NCI-H187 treated with DMSO at 0.1 percent for 48 hours (cell line): ENCODE measurements at regions not wholly inside any gene's neighbourhood (a gene's known extent, or its start where the extent isn't known, plus 50 kb on each side); places are given as distances from the start of the nearest gene placed in this dataset.
"Not testable (repeated sequence)": the region's sequence is repeated elsewhere in the genome, so short reads cannot be mapped to it uniquely, and the experiment has no call there.

Source experiments
- DNase-seq: peaks from one replicate; lab custom pipeline; 2025; lab: John Stamatoyannopoulos, UW

DNA sequence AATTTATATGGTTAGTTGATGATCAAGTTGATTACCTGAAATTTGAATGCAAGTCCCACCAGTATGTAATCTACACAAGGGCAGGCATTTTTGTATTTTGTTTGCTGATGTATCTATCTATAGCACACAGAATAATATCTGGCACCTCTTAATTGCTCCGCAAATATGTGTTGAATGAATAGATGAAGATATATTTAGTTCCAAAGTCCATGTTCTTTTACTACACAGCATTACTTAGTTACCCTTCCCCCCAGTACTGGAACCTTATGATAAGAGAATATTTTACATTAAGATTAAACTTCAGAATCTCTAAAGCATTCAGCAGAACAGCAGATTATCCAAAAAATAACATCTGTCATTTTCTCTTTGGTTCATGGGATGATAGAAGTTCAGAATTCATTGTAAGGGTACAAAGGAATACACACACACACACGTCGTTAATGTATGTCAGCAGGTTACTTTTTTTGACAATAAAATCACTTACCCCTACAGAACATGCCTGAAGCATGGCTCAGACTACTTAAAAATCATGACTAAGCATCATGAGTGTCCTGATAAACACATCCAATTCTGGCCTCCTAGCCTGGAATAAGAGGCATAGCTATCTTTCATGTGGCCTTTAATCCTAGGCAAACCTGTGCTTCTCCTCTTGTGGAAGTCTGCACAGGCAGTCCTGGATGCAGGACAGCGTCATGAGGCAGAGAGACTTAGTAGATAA lies 148.9 kb upstream of the TBC1D5 start:
- no peak for DNase-seq

DNA sequence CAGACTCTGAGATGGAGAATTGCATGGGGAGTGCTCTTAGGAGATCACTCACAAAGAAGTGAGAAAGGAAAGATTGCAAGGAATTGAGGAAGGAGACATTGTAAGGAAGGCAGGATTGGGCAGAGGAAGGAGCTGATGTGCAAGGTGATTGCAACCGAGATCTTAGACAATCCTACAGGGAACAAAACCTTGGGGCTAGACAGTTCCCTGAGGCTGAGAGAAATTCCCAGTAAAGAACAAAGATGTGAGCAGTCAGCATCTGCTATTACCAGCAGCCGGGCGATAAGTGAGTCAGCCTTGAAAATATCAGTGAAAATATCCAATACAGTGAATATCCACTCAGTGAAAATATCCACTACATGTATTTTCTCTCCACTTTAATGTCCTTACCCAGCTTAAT lies 143.6 kb upstream of the TBC1D5 start:
- DNase-seq, result no peak

DNA sequence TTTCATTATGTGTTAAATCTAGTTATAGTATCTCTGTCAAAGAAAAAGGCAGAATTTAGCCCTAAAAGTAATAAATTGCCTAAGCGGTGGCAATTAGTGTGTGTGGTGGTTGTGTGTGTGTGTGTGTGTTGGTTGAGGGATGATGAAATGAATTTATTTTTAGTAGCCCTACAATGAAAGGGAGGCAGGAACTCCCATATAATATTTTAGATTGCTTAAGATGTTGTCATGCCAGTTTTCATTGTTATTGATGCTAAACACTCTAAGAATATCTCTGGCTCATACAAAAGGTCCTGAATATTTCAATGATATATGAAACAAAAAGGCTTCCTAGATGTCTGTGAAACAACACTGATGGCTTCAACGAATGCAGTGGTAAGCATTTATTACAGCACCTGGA lies 140.6 kb upstream of the TBC1D5 start:
- DNase-seq, result no peak

DNA sequence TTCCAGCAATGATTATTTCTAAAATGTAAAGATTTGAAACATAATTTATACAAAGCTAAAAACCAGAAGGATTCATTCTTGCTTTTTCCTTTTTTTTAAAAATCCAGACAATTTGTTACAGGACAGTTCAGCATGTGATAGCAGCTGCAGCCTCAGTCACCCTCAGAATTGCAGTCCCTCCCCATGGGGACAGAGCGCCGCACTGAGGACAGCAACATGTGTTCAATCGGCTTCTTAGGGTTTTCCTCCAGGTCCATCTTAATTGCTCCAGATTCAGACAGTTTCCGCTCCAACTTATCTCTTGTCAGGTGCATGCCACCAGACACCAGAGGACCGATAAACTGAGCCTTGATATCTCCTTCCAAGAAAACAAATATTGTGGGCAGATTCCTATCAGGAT lies 134.9 kb upstream of the TBC1D5 start:
- no peak for DNase-seq

DNA sequence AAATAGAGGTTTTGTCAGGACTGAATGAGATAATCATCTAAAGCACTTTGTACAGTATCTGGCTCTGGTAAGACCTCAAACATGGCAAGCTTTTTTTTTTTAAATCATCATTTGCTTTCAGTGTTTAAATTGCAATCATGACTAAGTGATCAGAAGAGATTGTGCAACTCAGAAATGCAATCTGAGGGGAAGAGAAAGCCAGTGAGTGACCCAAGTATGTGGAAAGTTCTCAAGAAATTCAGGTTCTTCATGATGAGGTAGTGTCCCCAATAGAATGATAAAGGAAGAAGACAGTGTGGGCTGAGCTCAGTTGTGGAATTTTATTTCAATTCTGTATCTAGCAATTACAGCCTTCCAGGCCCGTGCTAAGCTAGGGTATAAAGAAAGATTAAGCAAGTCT lies 132.2 kb upstream of the TBC1D5 start:
- DNase-seq, result no peak

DNA sequence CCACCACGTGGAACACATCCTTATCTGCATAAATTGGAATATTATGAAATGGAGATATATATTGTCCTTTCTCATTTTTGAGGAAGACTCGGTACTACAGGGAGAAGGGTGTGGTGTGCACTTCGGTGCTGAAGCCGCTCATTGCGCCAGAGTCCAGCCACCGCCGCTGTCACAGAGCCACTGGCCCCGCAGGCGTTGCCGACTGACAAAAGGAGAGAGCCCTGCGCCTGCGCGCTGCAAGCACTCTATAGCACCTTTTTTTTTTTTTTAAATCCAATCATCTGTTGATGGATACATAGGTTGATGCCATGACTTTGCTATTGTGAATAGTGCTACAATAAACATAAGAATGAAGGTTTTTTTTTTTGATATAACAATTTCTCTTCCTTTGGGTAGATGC lies 130.0 kb upstream of the TBC1D5 start:
- DNase-seq, result no peak

DNA sequence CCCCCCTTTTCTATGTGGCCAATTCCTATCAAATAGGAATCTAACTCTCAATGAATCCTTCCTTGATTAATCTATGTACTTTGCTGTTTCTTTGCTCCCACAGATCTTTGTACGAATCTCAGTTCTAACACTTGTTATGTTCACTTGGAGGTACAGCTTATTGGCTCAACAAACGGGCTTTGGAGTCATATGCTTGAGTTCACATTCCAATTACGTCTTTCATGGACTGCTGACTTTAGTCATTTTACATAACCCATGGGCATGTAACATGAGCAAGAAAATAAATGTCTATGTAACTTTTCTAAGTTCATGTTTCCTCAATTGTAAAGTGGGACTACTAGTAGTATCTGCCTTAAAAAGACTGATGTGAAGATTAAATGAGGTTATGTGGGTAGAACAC lies 123.2 kb upstream of the TBC1D5 start:
- DNase-seq, result no peak

DNA sequence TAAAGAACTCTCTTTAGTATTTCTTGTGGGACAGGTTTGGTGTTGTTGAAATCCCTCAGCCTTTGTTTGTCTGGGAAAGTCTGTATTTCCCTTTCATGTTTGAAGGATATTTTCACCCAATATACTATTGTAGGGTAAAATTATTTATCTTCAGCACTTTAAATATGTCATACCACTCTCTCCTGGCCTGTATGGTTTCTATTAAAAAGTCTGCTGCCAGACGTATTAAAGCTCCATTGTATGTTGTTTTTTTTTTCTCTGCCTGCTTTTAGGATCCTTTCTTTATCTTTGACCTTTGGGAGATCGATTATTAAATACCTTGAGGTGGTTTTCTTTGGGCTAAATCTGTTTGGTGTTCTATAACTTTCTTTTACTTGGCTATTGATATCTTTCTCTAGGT lies 119.0 kb upstream of the TBC1D5 start:
- DNase-seq, result no peak

DNA sequence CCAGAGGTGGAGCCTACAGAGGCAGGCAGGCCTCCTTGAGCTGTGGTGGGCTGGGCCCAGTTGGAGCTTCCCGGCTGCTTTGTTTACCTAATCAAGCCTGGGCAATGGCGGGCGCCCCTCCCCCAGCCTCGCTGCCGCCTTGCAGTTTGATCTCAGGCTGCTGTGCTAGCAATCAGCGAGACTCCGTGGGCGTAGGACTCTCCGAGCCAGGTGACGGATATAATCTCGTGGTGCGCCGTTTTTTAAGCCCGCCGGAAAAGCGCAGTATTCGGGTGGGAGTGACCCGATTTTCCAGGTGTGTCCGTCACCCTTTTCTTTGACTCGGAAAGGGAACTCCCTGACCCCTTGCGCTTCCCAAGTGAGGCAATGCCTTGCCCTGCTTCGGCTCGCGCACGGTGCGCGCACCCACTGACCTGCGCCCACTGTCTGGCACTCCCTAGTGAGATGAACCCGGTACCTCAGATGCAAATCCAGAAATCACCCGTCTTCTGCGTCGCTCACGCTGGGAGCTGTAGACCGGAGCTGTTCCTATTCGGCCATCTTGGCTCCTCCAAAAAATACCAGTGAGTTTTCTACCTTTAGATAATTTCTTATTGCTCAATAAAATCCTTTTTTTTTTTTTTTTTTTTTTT lies 118.5 kb upstream of the TBC1D5 start:
- not testable (repeated sequence) for DNase-seq

DNA sequence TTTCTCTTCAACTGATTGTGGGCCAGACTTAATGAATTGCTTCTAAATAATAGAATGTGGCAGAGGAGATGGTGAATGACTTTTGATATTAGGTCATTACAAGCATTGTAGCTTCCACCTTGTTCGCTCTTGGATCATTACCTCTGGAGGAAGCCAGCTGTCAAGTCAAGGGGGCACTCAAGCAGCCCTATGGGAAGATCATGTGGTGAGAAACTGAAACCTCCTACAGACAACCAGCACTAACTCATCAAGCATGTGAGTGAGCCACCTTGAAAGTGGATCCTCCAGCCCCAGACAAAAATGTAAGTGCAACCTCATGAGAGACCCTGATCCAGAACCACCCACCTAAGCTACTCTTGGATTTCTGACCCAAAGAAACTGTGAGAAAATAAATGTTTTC lies 109.8 kb upstream of the TBC1D5 start:
- peak; percentile 23 for DNase-seq

DNA sequence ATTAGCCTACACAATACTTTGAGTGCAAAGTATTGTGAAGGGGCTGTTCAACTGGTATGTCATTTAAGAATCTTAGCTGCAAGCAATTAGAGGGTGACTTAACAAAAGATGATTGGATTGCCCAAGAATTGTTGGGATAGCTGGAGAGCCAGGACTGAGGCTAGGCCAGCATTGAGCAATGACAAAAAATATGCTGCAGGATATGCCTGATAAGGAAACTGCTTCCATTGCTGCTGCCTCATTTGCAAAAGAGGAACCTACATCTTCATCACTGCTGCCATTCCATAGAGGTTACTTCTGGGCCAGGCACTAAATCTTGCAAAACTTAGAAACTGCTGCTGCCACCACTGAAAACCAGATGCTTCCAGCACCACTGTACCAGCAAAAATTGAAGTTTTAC lies 108.0 kb upstream of the TBC1D5 start:
- DNase-seq, result no peak

DNA sequence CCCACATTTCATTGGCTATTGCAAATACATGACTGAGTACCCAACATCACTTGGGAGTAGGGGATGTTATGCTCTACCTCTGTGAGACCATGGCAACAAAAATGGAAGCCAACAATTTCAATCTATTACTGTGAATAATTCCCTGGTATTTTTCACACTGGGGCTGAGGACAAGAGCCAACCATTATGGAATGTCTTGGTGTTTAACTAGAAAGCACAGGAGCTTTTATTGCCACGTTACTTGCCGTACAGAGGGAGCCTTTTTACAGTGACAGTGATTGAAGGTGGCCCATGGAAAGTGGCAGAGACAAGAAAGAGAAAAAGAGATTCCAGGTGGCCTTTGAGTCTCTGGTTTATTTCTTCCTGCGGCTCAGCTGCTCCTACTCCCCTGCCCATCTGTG lies 105.7 kb upstream of the TBC1D5 start:
- no peak for DNase-seq

DNA sequence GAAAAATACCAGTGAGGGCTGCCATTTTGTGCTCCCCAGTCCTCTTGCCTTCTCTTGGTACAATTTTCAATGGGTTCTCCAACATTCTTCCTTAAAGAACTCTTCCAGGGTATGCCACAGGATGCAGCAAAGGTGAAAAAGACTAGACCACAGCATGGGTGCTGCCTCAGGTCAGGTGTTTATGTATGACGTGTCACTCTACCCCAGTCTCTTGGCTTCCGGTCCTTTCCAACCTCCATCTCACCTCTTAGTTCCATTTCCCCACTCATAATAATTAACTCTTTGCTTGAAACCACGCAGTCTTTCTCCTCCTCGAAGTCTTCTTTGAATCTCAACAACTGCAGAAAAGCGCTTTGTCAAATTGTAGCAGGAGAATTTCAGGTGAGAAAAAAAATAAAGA lies 104.7 kb upstream of the TBC1D5 start:
- no peak for DNase-seq

DNA sequence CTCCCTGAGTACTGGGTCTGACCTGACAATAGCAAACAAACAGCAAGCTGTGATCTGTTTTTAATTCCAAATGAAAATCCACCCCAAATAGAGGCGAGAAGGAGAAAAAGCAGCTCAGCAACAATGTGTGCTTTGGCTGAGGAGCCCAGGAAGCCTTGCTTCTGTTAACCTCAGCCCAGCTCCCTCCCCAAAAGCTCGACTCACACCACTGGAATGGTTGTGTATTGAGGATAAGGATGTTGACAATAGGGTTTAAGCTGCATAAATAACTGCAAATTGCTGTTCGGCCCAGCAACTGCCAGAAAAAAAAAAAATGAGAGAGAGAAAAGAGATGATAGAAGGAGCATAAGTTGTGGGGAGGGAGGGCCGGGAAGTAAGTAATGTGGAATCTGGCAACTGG lies 104.0 kb upstream of the TBC1D5 start:
- no peak for DNase-seq

DNA sequence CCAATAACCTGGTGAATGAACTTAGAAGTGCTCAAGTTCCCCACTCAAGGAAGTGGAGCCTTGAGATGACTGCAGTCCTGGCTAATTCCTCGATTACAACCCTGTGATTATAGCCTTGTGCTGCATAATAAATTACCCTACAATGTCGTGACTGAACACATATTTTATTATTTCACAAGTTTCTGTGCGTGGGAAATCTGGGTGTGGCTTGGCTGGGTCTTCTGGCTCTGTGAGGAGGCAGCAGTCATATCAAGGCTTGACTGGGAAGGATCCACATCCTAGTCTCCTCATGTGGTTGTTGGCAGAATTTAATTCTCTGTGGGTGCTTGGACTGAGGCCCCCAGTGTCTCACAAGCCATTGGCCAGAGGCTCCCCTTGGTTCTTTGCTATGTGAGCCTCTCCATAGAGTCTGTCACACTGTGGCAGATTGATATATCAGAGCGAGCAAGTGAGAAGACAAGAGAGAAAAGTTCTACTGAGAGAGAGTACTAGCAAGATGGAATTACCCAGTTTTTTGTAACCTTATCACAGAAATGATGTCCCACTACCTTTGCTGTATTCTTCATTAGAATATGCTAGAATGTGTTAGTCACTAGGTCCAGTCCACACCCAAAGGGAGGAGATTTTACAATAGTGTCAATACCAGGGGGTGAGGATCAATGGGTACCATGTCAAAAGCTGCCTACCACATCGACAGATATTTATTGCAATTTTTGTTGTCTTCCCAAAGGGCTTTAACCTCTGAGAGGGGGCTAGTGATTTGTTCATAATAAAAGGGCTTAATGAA lies 102.8 kb upstream of the TBC1D5 start:
- no peak for DNase-seq

DNA sequence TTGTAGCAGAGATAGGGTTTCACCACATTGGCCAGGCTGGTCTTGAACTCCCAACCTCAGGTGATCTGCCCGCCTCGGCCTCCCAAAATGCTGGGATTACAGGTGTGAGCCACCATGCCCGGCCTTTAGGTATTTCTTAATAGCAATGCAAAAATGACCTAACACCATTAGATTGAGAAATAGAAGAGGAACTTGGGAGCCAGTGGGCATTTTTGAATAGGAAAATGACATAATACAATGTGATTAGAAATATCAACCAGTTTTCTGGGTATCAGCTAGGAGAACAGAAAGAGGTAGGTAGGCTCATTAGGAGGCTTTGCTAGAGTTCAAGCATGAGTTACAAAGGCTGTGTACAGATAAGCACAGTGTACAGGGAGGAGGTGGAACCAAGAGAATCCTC lies 101.8 kb upstream of the TBC1D5 start:
- DNase-seq, result no peak

DNA sequence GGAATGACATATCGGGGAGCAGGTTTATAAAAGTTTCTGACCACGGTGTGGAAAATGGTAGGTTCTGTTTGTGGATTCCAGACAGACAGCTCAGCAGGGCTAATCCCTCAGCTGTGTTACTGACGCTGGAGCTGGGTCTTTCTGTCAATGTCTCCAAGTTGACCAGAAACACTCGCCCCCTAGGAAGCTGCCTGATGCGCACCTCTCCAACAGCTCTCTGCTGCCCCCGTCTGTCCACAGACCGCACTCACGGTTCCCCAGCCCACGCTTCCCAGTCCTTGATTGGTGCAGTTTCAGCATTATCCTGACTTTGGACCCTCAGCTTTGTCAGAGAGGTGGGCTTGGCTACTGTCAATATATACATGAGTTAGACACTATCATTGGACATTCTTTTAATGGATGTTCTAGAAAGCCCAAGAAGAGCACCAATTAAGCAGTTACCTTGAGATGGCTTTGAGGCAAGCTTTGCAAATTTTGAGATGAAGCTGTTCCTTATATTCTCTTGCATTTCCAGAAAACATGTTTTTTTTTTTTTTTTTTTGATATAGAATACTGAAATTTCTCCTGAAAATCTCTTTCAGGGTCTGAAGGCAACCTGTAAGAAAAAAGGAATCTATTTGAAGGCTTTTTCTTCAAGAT lies 98.9 kb upstream of the TBC1D5 start:
- DNase-seq, result no peak

DNA sequence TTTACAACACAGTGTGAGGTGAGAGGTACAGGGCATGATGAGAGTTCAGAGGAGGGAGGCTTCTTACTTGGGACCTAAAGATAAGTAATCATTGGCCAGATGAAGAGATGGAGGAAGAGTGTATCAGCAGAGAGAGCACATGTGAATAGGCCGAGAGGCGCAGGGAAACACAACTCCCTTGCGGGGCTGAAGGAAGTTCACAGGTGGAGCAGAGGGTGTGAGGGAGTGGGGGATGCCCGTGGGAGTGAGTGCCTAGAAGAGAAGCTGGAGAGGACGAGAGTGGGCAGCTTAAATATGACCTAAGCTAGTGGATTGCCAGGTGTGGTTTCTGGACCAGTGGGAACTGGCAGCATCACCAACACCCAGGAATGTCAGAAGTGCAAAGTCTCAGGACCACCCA lies 98.2 kb upstream of the TBC1D5 start:
- DNase-seq, result no peak

DNA sequence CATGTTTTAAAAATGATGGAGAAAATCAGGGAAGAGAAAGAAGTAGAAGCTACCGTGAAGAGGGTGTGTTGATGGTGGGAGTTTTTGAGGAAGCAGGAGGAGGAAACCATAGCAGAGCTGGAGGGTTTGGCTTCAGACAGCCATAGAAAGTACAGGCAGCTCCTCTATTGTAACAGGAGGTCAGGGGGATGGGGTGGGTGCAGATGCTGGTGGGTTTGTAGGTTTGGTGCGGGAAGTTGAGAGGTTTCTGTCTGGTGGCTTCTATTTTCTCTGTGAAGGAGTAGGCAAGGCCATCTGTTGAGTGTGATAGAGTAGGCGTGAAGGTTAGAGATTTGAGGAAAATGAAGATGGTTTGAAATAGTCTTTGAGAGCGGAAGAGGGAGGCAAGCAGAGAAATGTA lies 97.7 kb upstream of the TBC1D5 start:
- DNase-seq, result no peak

DNA sequence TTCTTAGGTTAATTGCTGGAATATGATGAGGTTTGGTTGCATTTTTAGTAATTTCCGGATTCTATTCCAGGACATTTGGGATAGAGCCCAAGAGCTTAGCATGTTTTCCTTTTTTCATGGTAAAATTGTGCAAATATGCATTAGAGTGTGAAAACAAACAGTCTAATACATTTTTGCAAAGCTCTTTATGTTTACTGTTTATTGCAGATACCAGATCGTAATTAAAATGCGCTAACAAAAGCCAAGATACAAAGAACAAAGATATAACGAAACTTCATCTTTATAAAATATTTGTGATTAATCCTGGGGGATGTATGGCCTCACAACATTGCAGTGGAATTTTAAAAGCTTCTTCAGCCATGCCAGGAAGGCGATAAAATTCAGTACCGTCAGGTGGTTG lies 94.5 kb upstream of the TBC1D5 start:
- DNase-seq, result no peak

DNA sequence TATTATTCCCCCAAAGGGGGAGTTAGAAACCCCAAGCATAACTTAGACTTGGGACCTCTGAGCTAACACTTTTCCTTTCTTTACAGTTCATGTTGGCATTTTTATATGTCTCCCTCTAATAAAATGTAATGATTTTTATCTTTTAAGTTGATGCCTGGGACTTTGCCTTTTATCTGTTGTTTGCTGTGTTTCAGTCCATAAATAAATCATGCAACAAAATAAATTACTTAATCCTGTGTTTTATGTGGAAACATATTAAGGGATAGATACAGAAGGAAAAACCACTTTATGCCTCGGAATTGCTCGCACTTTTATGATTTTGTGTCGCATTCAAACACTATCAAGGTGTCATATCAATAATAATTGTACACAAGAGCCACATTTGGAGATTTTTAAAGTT lies 93.7 kb upstream of the TBC1D5 start:
- no peak for DNase-seq

DNA sequence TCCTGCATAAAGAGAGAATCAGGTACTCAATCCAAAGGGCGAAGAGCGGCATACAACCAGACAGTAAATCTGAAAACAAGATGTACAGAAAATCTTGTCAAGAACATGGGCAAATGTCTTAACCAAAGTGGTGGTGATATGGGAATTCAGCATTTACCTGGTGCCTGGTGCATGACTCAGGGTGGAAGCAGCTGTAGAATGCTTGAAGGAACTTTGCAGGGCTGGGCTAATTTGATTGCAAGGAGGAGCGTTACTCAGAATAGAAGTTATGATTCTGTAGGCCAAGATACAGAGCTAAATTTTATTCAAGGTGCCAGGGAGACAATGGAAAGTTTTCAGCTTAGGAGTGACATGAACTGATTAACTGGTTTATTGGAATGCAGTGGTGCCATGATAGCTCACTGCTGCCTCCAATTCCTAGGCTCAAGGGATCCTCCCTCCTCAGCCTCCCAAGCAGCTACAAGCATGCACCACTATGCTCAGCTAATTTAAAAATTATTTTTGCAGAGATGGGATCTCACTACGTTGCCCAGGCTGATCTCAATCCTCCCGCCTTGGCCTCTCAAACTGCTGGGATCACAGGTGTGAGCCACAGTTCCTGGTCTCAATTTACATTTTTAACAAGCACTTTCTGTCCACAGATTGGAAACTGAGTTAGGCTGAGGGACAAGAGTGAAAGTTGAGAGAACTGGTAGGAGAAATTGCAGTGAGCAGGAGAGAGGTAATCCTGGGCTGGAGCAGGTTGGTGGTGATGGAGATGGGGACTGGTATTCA lies 91.5 kb upstream of the TBC1D5 start:
- DNase-seq, result no peak
